GM21423 (cell line): ENCODE measurements at regions not wholly inside any gene's neighbourhood (a gene's known extent, or its start where the extent isn't known, plus 50 kb on each side); places are given as distances from the start of the nearest gene placed in this dataset.
A peak's percentile ranks its signal among the peaks of the same experiment; 100 is the strongest.
"Not testable (repeated sequence)": the region's sequence is repeated elsewhere in the genome, so short reads cannot be mapped to it uniquely, and the experiment has no call there.

Source experiments
- ATAC-seq: cut with Tn5 transposase; IDR thresholded peaks from one replicate; pipeline ENCODE4 v1.9.1; 2021; ENCODE audit warnings: mild to moderate bottlenecking, moderate library complexity; ENCODE audit not compliant: unreplicated experiment

DNA sequence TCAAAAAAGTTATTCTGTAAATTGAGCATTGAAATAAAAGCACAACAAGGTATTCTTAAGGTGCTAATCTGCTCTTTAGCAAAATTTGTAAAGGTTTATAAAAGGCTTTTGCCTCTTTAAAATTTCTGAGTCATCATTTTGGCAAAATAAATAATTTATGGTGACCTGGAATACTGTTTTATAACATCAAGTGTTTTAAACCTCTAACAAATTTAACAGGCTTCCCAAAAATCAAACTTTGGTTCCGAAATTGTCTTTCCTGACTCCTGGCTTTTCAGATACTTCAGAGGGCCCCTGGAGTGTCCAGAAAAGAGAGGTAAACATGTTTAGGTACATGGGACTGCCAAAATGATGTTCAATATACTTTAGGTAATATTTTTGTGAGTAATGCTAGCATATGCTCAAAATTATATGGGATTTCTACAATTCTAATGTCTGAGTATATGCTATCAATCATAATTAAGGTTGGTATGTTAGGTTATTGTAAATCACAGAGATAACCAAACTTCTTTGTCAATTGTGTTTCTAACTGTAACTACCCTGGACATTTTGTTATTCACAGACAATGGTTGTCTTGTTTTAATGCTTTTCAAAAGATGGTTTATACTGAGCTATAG lies 160.3 kb upstream of the OLIG3 start:
- ATAC-seq = no peak

GRCh38 chr6:137655291-137655690 lies 161.1 kb upstream of the OLIG3 start:
- no peak for ATAC-seq

GRCh38 chr6:137656735-137657134 lies 162.5 kb upstream of the OLIG3 start:
- no peak for ATAC-seq

- no peak for ATAC-seq
These were observed 163.2 kb upstream of the OLIG3 start for GRCh38 chr6:137657351-137657911.

DNA sequence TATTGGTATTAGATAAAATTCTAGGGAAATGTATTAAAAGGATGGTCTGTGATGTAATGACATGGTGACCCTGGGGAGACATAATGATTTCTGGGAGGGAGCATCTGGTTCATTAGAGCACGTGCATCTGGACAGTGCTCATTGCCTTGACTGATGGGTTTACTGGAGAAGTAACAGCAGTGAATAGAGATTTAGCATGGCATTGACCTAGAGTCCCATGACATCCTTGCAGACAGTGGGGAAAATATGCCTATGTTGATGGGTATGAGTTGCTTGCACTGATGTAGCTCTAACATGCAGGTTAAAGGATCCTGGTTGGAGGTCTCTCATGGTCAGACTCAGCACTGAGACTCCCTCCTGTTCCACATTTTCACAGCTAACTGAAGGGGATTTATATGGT lies 164.1 kb upstream of the OLIG3 start:
- ATAC-seq = no peak

- ATAC-seq = no peak
These were observed 165.7 kb upstream of the OLIG3 start for GRCh38 chr6:137659871-137660270.

DNA sequence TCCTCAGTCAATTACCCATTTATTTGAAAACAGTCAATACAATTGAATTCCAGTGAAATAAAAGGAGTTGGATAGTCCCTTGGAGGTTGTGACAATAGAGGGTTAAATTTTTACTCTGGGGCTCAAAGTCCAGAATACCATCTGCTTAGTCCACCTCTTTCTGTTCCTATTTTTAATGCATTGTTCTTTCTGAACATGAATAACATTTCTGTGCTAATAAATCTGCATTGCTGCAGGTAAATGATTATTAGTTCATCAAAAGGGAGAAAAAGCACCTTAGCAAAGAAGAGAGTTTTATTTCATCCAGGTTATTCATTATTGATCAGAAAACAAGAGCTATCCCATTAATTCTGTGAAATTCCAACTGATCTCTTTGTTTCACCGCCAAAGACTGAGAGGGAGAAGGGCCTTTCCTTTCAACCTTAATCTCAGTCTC lies 166.1 kb upstream of the OLIG3 start:
- no peak for ATAC-seq

- ATAC-seq = no peak
These were observed 167.4 kb upstream of the OLIG3 start for GRCh38 chr6:137661601-137662000.

- no peak for ATAC-seq
These were observed 170.0 kb upstream of the OLIG3 start for GRCh38 chr6:137664183-137664582.

GRCh38 chr6:137665342-137665934 lies 171.2 kb upstream of the OLIG3 start:
- no peak for ATAC-seq

GRCh38 chr6:137666202-137666774 lies 172.1 kb upstream of the OLIG3 start:
- no peak for ATAC-seq

DNA sequence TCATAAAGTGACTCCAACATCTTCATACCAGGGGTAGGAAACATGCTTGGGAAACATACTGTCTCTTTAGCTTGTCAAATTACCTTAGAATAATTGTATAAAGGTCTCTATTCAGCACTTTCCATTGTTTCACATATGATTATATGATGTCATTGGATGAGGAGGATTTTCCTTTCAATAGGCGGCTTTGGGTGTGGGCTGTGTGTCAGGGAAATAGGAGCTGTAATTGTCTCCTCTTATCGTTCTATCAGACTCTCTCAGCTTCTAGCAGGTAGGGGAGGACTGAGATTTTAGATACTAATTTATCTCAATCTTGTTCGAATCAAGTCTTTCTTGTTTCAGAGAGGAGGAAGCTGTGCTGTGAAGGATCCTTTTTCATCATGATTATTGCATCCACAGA lies 179.4 kb upstream of the OLIG3 start:
- no peak for ATAC-seq

- ATAC-seq = peak; percentile 50
These were observed 182.7 kb upstream of the OLIG3 start for GRCh38 chr6:137676888-137677287.

DNA sequence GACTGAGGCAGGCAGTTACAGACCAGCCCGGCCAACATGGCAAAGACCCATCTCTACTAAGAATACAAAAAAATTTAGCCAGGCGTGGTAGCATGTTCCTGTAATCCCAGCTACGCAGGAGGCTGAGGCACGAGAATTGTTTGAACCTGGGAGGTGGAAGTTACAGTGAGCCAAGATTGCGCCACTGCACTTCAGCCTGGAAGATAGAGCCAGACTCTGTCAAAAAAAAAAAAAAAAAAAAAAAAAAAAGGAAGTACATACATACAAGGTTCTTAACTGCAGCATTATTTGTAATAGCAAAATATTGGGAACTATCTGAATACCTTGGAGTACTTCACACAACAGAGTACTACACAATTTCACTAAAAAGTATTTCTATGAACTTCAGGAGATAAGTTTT lies 183.5 kb upstream of the OLIG3 start:
- ATAC-seq = no peak

GRCh38 chr6:137678451-137678850 lies 184.3 kb upstream of the OLIG3 start:
- ATAC-seq = no peak

DNA sequence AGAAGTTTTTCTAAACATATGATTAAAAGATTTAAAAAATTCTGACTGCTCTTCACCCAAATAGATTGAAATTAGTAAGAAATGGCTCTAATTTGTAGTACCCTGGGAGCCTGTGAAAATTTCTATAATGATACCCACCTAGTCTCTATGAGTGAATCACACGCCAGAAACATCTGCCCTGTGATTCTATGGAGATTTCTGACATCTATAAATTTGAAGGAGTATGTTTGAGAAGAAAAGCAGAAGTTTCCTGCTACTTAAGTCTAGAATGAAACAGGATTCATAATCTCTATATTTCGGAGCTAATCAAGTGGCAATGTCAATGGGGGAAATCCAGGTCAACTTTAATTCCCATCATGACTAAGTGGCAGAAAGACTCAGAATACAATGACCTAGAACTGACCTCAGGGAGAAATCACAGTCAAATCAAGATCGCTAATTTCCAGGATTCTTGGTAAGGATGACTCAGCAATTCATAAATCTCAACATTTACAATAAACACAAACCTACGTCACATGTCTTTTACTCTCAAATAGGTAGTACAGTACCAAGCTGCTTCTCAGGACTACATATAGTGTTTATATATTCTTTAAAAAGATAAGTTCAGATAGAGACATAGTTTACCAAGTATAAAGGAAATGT lies 186.2 kb upstream of the TNFAIP3 start:
- ATAC-seq = no peak

DNA sequence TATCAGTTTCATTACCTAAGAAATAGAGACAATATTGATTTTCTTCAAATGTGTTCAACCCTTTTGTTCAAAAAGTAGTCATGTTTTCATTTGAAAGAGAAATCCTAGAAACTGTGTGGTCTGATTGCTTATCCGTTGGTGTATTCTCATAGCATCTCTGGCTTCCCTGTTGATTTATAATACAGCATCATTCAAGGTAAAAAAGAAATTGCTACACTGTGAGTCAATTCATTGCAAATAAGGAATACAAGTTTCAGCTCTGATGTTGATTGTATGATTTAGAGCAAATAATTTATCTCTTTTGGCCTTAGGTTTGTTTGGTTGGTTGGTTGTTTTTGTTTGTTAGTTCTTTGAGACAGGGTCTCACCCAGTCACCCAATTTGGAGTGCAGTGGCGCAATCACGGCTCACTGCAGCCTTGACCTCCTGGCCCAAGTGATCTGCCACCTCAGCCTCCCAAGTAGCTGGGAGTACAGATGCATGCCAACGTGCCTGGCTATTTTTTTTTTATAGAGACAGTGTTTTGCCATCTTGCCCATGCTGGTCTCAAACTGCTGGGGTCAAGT lies 185.5 kb upstream of the TNFAIP3 start:
- ATAC-seq = no peak

DNA sequence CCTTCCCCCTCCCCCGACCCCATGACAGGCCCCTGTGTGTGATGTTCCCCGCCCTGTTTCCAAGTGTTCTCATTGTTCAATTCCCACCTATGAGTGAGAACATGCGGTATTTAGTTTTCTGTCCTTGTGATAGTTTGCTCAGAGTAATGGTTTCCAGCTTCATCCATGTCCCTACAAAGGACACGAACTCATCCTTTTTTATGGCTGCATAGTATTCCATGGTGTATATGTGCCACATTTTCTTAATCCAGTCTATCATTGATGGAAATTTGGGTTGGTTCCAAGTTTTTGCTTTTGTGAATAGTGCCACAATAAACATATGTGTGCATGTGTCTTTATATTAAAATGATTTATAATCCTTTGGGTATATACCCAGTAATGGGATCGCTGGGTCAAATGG lies 184.4 kb upstream of the TNFAIP3 start:
- not testable (repeated sequence) for ATAC-seq

DNA sequence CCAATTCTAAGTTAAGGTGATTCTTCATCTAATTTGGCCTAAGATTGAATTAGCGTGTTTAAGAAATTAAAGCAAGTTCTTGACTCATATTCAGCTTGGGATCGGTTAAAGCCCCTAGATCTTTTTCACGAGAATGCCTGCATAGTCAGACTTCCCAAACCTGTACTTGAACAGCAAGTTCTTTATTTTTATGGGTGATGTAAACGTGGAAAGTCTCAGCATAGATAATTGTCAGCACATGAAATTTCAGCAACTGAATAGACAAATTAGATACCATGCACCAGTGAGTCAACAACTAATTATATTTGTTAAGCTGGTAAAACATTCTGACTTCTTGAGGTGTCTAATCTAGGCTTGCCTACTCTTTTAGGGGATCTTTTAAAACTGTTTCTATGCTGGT lies 183.1 kb upstream of the TNFAIP3 start:
- ATAC-seq = no peak

DNA sequence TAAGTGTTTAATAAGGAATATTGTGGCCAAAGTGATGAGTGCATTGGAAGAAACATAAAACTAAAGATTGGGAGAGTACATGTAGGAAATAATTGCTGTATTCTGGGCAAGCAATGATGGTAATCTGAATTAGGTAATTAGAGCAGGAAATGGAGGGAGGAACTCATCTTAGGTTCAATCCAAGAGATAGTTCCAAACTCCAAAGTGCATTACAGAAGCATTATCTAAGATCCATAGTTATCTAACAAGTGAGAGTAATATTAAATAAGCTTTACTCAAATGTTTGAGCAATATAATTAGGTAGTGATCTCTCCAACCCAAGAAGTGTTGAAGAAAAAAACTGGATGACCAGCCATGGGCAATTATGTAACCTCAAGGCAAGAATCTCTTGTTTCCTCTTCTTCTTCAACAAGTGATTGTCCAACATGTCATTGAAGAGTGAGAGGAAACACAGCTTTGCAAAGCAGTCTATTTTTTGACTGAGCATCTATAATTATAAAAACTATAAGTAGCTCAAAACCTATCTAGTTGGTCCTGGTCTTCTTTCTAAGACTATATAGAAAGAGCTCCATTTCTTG lies 181.2 kb upstream of the TNFAIP3 start:
- ATAC-seq = no peak

DNA sequence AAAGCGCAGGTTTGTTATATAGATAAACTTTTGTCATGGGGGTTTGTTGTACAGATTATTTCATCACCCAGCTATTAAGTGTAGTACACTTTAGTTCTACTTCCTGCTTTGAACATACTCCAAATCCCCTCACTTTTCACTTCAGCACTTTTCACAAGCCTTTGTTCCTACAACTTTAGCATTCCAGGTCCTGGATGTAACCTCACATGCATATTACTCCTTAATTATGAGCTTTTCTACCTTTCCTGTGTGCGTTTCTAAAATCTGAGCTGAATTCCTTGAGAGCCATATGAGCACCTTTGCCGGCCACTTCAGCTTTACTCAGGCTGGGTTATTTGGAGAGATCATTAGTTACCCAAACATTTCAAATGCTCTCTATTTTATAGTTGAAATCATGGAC lies 179.2 kb upstream of the TNFAIP3 start:
- ATAC-seq = no peak
